Activated CD8-positive, alpha-beta memory T cell treated with anti-CD3 and anti-CD28 coated beads for 36 hours (primary cell): ENCODE measurements at regions not wholly inside any gene's neighbourhood (a gene's known extent, or its start where the extent isn't known, plus 50 kb on each side); places are given as distances from the start of the nearest gene placed in this dataset.
"Not testable (repeated sequence)": the region's sequence is repeated elsewhere in the genome, so short reads cannot be mapped to it uniquely, and the experiment has no call there.

Experiments used
- CTCF ChIA-PET: fragments of 350-600 bp; sonication (Branson Sonifier 250); formaldehyde crosslinking; loops from one replicate; lab custom pipeline; 2021; ENCODE audit warnings: antibody characterized with exemption; lab: Charles Lee
- POLR2A ChIA-PET: fragments of 350-600 bp; sonication (Branson Sonifier 250); formaldehyde crosslinking; loops from one replicate; lab custom pipeline; 2021; ENCODE audit warnings: antibody characterized with exemption; lab: Charles Lee

GRCh38 chr12:75656648-75657047 is 145.2 kb upstream of the KRR1 start:
- CTCF ChIA-PET: interaction anchor here (0.9 kb wide), 1 partner anchor 15 kb away, joined by 3 read pairs; no protein-coding TSS in a partner anchor
- POLR2A ChIA-PET: no interaction called here

- CTCF ChIA-PET: interaction anchor here (0.9 kb wide), 1 partner anchor 14 kb away, joined by 3 read pairs; no protein-coding TSS in a partner anchor
Observed at GRCh38 chr12:75656210-75656609, 144.8 kb upstream of the KRR1 start.

GRCh38 chr12:75655315-75655806 is 144.0 kb upstream of the KRR1 start:
- CTCF ChIA-PET: no interaction called here
- POLR2A ChIA-PET: interaction anchor here (0.6 kb wide), 1 partner anchor 57 kb away, joined by 4 read pairs; no protein-coding TSS in a partner anchor

More at GRCh38 chr12:75656210-75656609, 144.8 kb upstream of the KRR1 start:
- POLR2A ChIA-PET: no interaction called here

- CTCF ChIA-PET: no interaction called here
- POLR2A ChIA-PET: no interaction called here
Observed at GRCh38 chr12:75651342-75651695, 139.9 kb upstream of the KRR1 start.

- POLR2A ChIA-PET: no interaction called here
- CTCF ChIA-PET: no interaction called here
Observed at GRCh38 chr12:75650595-75651341, 139.4 kb upstream of the KRR1 start.

GRCh38 chr12:75650100-75650499 is 138.7 kb upstream of the KRR1 start:
- ChIA-PET POLR2A (no interaction called here), CTCF (no interaction called here)

GRCh38 chr12:75648856-75649255 is 137.4 kb upstream of the KRR1 start:
- POLR2A ChIA-PET: no interaction called here

GRCh38 chr12:75646329-75647210 is 135.2 kb upstream of the KRR1 start:
- POLR2A ChIA-PET: no interaction called here
- CTCF ChIA-PET: no interaction called here

More at GRCh38 chr12:75648856-75649255, 137.4 kb upstream of the KRR1 start:
- CTCF ChIA-PET: no interaction called here

- POLR2A ChIA-PET: no interaction called here
- CTCF ChIA-PET: interaction anchor here (0.6 kb wide), 1 partner anchor 704 kb away, joined by 3 read pairs; the partner anchor contains the start of gene BBS10
Observed at GRCh38 chr12:75644472-75645072, 133.2 kb upstream of the KRR1 start.

GRCh38 chr12:75643119-75643518 is 131.7 kb upstream of the KRR1 start:
- CTCF ChIA-PET, POLR2A ChIA-PET: not testable (repeated sequence)

GRCh38 chr12:75642226-75642625 is 130.8 kb upstream of the KRR1 start:
- ChIA-PET CTCF (interaction anchor here (0.9 to 1.0 kb wide), 2 partner anchors 14 to 159 kb away, joined by 3 to 4 read pairs; no protein-coding TSS in a partner anchor), POLR2A (interaction anchor here (1.4 kb wide), 1 partner anchor 389 kb away, joined by 4 read pairs; no protein-coding TSS in a partner anchor)

- ChIA-PET CTCF (no interaction called here), POLR2A (interaction anchor here (0.5 to 1.4 kb wide), 2 partner anchors 387 to 390 kb away, joined by 4 read pairs; no protein-coding TSS in a partner anchor)
Observed at GRCh38 chr12:75641031-75641780, 129.8 kb upstream of the KRR1 start.

GRCh38 chr12:75638792-75639191 is 127.4 kb upstream of the KRR1 start:
- POLR2A ChIA-PET: interaction anchor here (0.9 kb wide), 1 partner anchor 392 kb away, joined by 4 read pairs; no protein-coding TSS in a partner anchor
- CTCF ChIA-PET: no interaction called here

- ChIA-PET POLR2A (no interaction called here), CTCF (no interaction called here)
Observed at GRCh38 chr12:75636607-75637006, 125.2 kb upstream of the KRR1 start.

GRCh38 chr12:75635606-75636444 is 124.4 kb upstream of the KRR1 start:
- ChIA-PET POLR2A (no interaction called here), CTCF (no interaction called here)

- ChIA-PET POLR2A (no interaction called here), CTCF (no interaction called here)
Observed at GRCh38 chr12:75634244-75635222, 123.1 kb upstream of the KRR1 start.

GRCh38 chr12:75633789-75634188 is 122.4 kb upstream of the KRR1 start:
- ChIA-PET POLR2A (no interaction called here), CTCF (no interaction called here)
